T-helper 1 cell (primary cell): ENCODE measurements at regions not wholly inside any gene's neighbourhood (a gene's known extent, or its start where the extent isn't known, plus 50 kb on each side); places are given as distances from the start of the nearest gene placed in this dataset.

Source experiments
- DNase-seq, 5 donors: peaks; one replicate each; pipeline ENCODE4 v3.0.0-alpha.2; 2012 to 2020

DNA sequence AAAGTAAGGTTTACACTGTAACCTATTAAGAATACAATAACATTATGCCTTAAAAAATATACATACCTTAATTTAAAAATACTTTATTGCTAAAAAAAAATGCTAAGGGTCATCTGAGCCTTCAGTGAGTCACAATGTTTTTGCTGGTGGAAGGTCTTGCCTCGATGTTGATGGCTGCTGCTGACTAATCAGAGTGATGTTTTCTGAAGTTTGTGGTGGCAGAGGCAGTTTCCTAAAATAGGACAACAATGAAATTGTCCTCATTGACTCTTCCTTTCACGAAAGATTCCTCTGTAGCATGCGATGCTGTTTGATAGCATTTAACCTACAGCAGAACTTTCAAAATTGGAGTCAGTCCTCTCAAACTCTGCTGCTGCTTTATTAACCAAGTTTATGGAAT is 97.6 kb downstream of the FAT3 start:
- no peak for DNase-seq

GRCh38 chr11:92324890-92325289 is 100.3 kb downstream of the FAT3 start:
- DNase-seq, result no peak

- no peak for DNase-seq
Observed at GRCh38 chr11:92325416-92325815, 100.8 kb downstream of the FAT3 start.

GRCh38 chr11:92329137-92329536 is 104.5 kb downstream of the FAT3 start:
- no peak for DNase-seq

GRCh38 chr11:92329646-92330045 is 105.0 kb downstream of the FAT3 start:
- DNase-seq, result no peak

DNA sequence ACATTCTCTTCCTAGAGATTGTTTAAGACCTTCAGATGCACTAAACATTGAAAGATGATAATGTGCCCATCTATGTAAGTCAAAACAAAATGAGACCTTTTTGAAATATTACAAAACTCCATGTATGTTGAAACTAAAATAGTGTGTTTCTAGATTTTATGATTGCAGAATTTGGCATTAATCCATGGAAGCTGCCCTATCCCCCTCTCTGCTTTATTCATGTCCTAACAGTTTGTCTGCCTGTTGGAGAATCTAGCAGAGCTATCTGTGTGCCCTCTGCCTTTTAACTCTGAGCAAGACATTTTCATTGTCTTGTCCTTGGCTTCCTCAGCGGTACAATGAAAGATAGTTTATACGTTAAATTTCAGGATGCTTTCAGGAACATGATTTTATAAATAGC is 105.5 kb downstream of the FAT3 start:
- no peak for DNase-seq

DNA sequence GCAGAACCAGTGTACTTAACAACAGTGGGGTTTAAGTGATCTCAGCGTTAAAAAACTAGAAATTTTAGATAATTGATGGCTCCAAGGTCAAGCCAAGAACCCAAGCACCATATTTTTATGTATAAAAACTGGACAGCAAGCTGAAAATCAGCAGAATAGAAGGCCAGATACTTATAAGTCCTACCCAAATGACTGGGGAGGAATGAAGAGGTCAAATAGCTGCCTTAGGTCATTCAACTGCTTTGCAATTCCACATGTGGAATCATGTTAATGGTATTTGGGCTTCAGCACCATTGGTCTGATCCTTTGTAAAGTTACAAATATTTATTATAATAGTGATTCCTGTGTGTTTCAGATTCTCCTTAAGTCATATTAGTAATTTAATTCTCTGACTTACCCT is 108.4 kb downstream of the FAT3 start:
- no peak for DNase-seq

DNA sequence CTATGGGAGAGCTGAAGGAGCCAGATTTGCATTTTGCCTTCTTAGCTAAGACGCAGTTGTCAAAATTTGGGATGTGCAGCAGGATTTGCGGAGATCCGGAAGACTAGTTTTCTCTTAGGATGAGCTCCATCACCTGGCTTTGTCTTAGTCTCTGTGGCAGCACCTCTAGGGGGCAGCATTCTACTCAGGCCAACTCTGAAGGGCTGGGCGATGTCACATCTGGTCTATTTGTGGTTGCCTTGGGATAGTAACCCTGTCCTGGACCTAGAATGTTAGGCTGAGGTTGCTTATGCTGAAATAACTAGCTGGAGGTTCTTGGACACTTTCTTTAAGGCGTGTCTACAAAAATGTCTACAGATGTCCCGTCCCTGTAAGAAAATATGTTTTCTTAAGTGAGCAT is 116.2 kb downstream of the FAT3 start:
- no peak for DNase-seq

DNA sequence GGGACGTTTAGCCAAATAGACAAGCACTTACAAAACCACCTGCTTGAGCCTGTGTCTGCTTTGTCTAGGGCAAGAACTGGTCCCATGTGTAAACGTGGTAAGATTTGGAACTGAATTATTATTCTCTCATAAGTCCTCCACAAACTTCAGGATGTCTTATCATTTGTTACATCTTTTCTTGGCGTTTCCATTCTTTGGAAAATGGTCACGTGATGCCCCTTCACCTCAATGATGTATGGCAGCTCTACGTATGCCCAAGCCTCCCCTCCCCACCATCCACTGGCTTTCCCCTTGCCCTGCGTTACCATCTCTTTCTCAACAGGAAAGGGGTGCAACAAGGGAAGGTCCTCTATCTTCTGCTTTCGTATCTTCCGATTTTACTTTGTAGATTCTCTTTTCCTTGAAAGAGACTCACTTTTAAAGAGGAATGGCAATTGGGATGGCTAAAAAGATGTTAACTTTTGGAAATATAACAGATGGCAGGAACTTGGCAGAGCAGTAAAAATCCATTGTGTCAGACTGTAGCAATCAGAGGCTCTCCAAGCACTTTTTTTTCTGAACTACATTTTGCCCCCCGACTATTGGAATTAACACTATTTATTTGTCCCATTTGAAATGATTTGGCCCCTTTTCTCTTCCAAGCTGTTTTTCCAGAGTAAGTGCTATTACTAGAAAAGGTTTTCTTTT is 117.6 kb downstream of the FAT3 start:
- DNase-seq, result no peak

GRCh38 chr11:92342886-92343285 is 118.3 kb downstream of the FAT3 start:
- no peak for DNase-seq

DNA sequence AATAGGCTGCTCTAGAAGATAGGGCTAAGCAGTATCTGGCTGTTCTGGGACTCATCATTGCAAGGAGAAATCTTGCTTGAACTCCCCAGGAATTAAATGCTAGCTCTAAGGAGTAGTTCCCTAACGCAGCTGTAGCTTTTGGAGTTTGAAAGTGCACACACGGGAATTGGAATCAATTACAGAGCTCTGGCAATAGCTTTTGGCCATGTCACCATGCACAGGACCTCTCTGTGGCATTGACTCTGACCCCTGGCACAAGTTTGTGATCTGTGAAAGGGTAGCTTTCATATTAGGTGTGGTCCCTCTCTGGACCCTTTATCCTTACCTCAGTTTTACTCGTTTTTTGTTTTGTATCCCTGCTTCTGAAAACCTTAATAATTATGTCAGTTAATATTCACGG is 121.6 kb downstream of the FAT3 start:
- DNase-seq, result no peak

DNA sequence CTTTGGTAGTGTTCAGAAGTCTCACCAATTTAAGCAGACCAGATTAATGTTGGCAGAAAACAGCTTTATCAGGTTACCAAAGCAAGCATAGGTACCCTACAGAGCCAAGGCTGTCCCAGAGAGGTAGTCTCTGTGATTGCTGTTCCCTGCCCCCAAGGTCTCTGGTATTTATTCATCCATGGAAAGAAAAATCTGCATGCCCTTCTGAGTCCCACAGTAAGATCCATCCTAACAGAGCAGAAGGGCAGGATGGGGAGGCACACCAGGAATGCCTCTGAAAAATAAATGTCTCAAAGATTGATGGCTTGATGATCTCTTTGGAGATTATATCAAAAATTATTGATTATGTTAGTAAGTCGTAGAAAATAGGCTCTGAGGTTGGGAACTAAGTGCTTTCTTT is 122.8 kb downstream of the FAT3 start:
- DNase-seq, result no peak

GRCh38 chr11:92349486-92350156 is 125.0 kb downstream of the FAT3 start:
- no peak for DNase-seq

DNA sequence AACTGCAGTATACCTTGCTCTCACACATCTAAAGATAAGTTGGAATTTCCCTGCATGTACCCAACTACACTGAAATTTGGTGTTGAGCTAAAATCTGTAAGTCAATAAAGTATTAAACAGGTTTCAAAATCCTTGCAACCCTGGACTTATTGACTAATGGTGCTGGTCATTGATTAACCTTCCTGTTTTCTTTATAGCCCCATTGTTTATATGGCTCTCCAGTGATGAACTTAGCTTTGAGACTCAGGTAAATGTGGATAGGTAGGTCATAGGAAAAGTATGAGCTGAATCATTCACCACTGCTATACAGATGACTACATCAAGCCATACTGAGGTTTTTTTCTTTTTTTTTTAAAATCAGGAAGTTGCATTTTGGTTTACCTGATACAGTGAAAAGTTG is 132.7 kb downstream of the FAT3 start:
- no peak for DNase-seq

DNA sequence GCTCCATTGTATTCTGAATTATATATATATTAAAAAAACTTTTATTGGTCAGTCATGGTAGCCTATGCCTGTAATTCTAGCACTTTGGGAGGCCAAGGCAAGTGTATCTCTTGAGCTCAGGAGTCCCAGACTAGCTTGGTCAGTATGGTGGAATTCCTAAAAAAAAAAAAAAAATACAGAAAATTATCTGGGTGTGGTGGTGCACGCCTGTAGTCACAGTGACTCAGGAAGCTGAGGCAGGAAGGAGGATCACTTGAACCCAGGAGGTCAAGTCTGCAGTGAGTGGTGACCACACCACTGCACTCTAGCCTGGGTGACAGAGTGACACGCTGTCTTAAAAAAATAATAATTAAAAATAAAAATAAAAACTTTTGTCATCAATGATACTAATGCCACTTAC is 133.2 kb downstream of the FAT3 start:
- no peak for DNase-seq

DNA sequence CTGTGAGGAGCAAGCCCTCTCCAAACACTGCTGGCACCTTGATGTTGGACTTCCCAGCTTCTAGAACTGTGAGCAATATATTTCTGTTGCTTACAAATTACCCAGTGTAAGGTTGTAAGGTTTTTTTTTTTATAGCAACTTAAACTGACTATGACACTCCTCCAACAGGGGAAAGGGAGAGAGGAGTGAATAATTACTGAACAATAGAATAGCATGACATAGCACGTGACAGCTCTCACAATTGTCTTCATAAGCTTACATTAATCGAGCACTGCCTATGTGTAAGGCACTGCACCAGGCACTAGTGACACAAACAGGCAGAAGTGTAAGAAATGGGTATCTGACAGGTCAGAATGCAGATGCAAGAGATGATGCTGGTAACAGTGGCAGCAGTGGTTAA is 136.9 kb downstream of the FAT3 start:
- DNase-seq, result no peak

- DNase-seq, result no peak
Observed at GRCh38 chr11:92362989-92363388, 138.4 kb downstream of the FAT3 start.

- no peak for DNase-seq
Observed at GRCh38 chr11:92364177-92364576, 139.6 kb downstream of the FAT3 start.

DNA sequence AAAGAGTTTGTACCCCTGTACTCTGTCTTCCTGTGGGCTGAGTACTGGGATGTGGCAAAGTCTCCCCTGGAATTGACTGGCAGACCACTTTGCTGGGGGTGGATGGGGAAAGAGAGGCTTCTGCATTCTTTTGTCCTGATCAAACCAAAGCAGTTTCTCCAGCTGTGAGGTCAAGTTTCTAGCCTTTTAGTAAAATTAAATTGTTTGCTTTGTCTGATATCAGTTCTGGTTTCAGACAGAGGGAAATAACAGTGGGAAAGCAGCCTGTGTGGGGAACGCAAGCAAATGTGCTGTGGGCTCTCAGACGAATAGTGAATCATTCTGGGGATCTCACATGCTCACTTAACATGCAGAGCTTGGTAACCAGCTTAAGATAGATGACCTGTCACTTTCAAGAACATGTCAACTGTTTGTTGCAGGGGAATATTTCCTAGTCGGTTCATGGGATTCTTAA is 151.6 kb downstream of the FAT3 start:
- no peak for DNase-seq

DNA sequence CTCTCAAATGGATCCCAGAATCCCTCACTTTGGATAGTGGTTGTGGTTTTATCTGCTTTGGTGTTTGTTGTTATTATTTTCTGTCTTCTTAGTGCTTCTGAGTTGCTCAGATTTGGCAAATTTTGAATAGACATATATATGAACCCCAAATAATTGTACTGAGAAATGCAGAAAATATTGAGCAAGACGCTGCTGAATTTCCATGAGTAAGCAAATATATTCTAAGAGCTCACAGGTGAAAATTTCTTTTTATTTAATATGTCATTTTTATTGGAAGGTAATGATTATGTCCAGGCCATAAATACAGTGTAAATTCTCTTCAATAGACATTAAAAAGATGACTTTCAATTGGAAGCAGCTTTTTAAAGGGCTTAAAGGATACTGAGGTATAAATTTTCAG is 152.1 kb downstream of the FAT3 start:
- DNase-seq, result no peak

DNA sequence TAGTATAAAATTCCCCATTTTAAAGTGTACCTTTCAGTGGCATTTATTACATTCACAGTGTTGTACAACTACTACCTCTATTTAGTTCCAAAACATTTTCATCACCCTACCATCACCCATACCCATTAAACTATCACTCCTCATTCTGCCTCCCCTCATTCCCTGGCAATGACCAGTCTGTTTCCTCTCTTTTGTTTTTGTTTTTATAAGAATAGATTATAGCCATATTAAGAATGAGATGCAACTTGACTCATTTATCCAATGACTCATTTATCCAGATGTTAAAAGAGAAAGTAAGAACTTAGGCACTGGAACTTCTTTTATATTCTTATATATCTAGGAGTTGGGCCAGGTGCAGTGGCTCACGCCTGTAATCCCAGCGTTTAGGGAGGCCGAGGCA is 156.3 kb downstream of the FAT3 start:
- DNase-seq, result no peak

DNA sequence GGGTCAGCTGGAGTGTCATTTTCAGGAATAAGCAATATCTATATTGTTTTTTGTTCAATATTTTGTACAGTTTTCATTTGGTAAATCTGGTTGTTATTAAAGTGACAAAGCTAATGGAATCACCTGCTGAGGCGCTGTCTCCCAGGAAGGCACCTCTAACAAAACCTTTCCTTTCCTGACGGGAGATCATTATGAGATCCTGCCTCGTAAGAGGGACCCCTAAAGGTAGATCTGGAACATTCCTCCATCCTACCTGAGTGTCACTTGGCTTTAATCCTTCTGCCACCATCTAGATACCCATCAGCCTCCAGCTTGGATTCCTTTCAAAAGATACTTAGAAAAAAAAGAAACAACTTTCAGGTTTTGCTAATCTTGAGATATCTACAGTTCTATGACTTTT is 157.7 kb downstream of the FAT3 start:
- DNase-seq, result no peak

- no peak for DNase-seq
Observed at GRCh38 chr11:92383430-92383829, 158.8 kb downstream of the FAT3 start.

DNA sequence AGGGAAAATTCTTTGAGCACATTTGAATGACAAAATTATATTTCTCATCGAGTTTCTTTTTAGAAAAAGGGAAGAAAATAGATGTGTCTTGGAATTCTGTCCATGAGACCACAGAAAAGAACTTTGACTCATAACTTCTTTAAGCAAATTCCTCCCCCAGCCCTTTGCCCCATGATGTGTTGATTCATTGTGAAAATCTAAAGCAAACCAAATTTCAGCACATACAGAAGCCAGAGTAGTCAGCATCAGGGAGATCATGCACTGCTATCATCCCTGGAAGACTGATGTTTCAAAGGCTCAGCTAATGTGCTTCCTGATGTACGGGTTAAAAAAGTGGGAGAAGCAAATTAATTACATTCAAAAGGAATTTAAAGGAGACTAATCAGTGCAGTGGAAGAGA is 159.7 kb downstream of the FAT3 start:
- no peak for DNase-seq

GRCh38 chr11:92384802-92385201 is 160.2 kb downstream of the FAT3 start:
- DNase-seq, result no peak
